Kidney (tissue), 13 donors: ENCODE measurements at regions not wholly inside any gene's neighbourhood (a gene's known extent, or its start where the extent isn't known, plus 50 kb on each side); places are given as distances from the start of the nearest gene placed in this dataset.

ENCODE experiments used
- DNase-seq, 5 donors: peaks; one replicate each; pipeline ENCODE4 v3.0.0-alpha.2; 2013 to 2020
- FAIRE-seq: peaks from 2 replicates; lab custom pipeline; 2012; peaks lifted over from hg19 to GRCh38; lab: Jason Lieb, UNC
- H3K27ac ChIP-seq, 2 donors: one replicate each; pipeline ENCODE4 v1.7.0; 2013; ENCODE audit warnings: low read depth in 2 of 2, low read length in 2 of 2, inconsistent platforms in 1 of 2
- H3K27me3 ChIP-seq: one replicate; pipeline ENCODE4 v1.7.1; 2013; ENCODE audit warnings: low read length, inconsistent platforms; ENCODE audit not compliant: control insufficient read depth, insufficient read depth
- H3K36me3 ChIP-seq, 3 donors: one replicate each; pipeline versions ENCODE4 v1.7.0 to v1.7.1; 2013; ENCODE audit warnings: low read length in 3 of 3, control low read depth in 1 of 3, inconsistent platforms in 1 of 3; ENCODE audit not compliant: insufficient read depth in 3 of 3, control insufficient read depth in 2 of 3
- H3K4me1 ChIP-seq, 3 donors: one replicate each; pipeline versions ENCODE4 v1.7.0 to v1.7.1; 2013; ENCODE audit warnings: low read length in 3 of 3, inconsistent platforms in 1 of 3, low read depth in 1 of 3; ENCODE audit not compliant: control insufficient read depth in 2 of 3, insufficient read depth in 2 of 3
- H3K4me3 ChIP-seq, 3 donors: one replicate each; pipeline versions ENCODE4 v1.7.0 to v1.8.1; 2013; ENCODE audit warnings: low read length in 3 of 3, control low read depth in 1 of 3, inconsistent platforms in 1 of 3
- H3K9ac ChIP-seq, 3 donors: one replicate each; pipeline versions ENCODE4 v1.7.0 to v1.7.1; 2013; ENCODE audit warnings: low read length in 3 of 3, control low read depth in 1 of 3, inconsistent platforms in 1 of 3
- H3K9me3 ChIP-seq, 3 donors: one replicate each; pipeline versions ENCODE4 v1.7.0 to v1.7.1; 2013; ENCODE audit warnings: low read length in 3 of 3, control low read depth in 1 of 3, inconsistent platforms in 1 of 3; ENCODE audit not compliant: control insufficient read depth in 2 of 3, insufficient read depth in 1 of 3
- CTCF ChIP-seq: IDR thresholded peaks from 3 replicates; pipeline ENCODE4 v1.5.1; 2012; ENCODE audit warnings: mild to moderate bottlenecking, moderate library complexity, borderline replicate concordance; ENCODE audit not compliant: insufficient read depth; ENCODE audit errors: extremely low read depth
- intact Hi-C: fragments of 100-400 bp; cut with DNase I; formaldehyde crosslinking; loops from one replicate; pipeline ENCODE4 v1.11.1; 2022
- donor health status: control.
- donor health status: control.
- donor health status: control.
- donor health status: control.
- donor health status: control.
- donor health status: DM: yes; HTN: yes; CAD: no.
- donor health status: Normal renal cell carcinoma (clear cell type).

- TF ChIP-seq CTCF, result no peak
- Histone ChIP-seq H3K4me1 (no peaks in the 10 kb centered on the region), H3K9ac (no peak overlapping the region), H3K9me3 (no peaks in the 10 kb centered on the region), H3K27ac (no peak overlapping the region), H3K36me3 (no peaks in the 10 kb centered on the region), H3K27me3 (no peaks in the 10 kb centered on the region), H3K4me3 (no peak overlapping the region)
- intact Hi-C loops, result no loop called here
- peak in 1 of 5 donors; percentile 15 for DNase-seq
- no peak for FAIRE-seq
Measured at GRCh38 chr10:4736608-4737007, 89.4 kb upstream of the AKR1E2 start.

- no peak for TF ChIP-seq CTCF
- no peak overlapping the region for H3K27ac ChIP-seq
- DNase-seq (no peak), FAIRE-seq (no peak)
- H3K9me3 ChIP-seq, result no peaks in the 10 kb centered on the region
- no peaks in the 10 kb centered on the region for H3K4me1 ChIP-seq
- no peak overlapping the region for H3K9ac ChIP-seq
- intact Hi-C loops, result no loop called here
- no peaks in the 10 kb centered on the region for H3K27me3 ChIP-seq
- H3K36me3 ChIP-seq, result no peaks in the 10 kb centered on the region
- H3K4me3 ChIP-seq, result no peak overlapping the region
Measured at GRCh38 chr10:4736183-4736582, 89.8 kb upstream of the AKR1E2 start.

GRCh38 chr10:4733843-4734224, 92.2 kb upstream of the AKR1E2 start:
- H3K27me3 ChIP-seq, result no peaks in the 10 kb centered on the region
- no peak for FAIRE-seq
- DNase-seq, result no peak
- H3K9ac ChIP-seq, result no peak overlapping the region
- no peak overlapping the region for H3K27ac ChIP-seq
- no peak for TF ChIP-seq CTCF
- intact Hi-C loops, result no loop called here
- no peaks in the 10 kb centered on the region for H3K4me1 ChIP-seq
- H3K36me3 ChIP-seq, result no peaks in the 10 kb centered on the region
- H3K9me3 ChIP-seq, result no peaks in the 10 kb centered on the region
- H3K4me3 ChIP-seq, result no peak overlapping the region

- no peak for DNase-seq
- Histone ChIP-seq H3K36me3 (no peaks in the 10 kb centered on the region), H3K4me1 (no peaks in the 10 kb centered on the region), H3K4me3 (no peak overlapping the region), H3K27ac (no peak overlapping the region), H3K9ac (no peak overlapping the region), H3K9me3 (no peaks in the 10 kb centered on the region), H3K27me3 (no peaks in the 10 kb centered on the region)
- intact Hi-C loops, result no loop called here
- FAIRE-seq, result no peak
- no peak for TF ChIP-seq CTCF
Measured at GRCh38 chr10:4733150-4733842, 92.7 kb upstream of the AKR1E2 start.
